HG03039 (cell line): ENCODE measurements at regions not wholly inside any gene's neighbourhood (a gene's known extent, or its start where the extent isn't known, plus 50 kb on each side); places are given as distances from the start of the nearest gene placed in this dataset.
"Not testable (repeated sequence)": the region's sequence is repeated elsewhere in the genome, so short reads cannot be mapped to it uniquely, and the experiment has no call there.

ENCODE experiments used
- ATAC-seq: cut with Tn5 transposase; IDR thresholded peaks from one replicate; pipeline ENCODE4 v1.9.1; 2021; ENCODE audit warnings: mild to moderate bottlenecking, moderate library complexity; ENCODE audit not compliant: unreplicated experiment

DNA sequence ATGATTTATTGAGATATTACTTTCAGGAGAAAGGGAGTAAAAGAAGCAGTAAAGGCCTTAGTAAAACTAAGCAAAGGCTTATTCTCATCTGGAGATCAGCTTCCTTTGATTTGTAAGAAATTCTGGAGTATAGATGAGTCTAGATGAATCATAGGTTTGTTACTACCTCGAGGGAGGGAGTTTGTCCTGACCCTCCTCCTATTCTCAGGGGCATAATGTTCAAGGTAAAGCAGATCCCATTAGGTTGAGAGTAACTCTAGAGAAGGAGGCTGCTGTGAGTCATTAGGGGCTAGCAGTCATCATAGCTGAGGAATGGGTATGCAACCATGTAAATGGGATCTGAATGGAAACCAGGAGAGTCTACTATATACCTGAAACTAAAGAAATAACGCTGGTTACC, 155.5 kb upstream of the MOCS2 start:
- no peak for ATAC-seq

DNA sequence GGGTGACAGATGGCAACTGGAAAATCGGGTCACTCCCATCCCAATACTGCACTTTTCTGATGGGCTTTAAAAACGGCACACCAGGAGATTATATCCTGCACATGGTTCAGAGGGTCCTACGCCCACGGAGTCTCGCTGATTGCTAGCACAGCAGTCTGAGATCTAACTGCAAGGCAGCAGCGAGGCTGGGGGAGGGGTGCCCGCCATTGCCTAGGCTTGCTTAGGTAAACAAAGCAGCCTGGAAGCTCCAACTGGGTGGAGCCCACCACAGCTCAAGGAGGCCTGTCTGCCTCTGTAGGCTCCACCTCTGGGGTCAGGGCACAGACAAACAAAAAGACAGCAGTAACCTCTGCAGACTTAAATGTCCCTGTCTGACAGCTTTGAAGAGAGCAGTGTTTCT, 158.7 kb upstream of the MOCS2 start:
- ATAC-seq, result not testable (repeated sequence)

DNA sequence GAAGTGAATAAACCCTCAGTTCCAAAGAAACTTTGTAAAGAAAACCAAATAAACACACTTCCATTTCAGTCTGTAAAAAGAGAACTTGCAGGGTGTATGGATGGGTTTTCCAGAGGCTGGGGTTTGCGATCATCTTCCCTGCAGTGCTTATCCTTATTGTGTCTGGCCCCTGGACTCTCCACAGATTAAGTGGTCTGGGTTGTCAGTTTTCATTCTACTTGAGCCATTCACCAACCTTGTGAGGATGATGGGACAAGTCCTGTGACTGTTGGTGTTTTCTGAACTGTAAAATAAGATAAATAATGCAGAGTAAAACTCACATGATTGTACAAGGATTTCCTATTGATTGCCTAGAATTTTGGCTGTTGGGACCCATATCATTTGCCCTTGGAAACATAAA, 166.1 kb upstream of the MOCS2 start:
- ATAC-seq, result no peak

DNA sequence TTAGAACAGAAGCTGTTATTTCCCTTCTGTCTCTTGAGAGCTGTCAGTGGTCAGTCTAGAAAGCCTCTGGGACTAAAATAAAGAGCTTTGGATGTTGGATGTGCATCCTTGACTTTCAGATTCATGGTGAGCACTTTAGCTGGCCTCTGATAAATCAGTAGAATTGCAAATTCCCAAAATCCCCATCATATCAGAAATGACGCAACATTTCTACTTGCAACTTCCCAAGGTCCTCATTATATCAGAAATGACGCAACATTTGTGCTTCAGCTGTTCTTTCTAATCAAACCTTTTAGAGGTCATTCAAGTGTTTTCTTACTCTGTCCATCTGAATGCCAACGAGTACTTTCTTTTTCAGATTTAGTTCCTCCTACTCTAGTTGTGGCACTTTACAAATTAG, 167.3 kb upstream of the MOCS2 start:
- ATAC-seq, result no peak

DNA sequence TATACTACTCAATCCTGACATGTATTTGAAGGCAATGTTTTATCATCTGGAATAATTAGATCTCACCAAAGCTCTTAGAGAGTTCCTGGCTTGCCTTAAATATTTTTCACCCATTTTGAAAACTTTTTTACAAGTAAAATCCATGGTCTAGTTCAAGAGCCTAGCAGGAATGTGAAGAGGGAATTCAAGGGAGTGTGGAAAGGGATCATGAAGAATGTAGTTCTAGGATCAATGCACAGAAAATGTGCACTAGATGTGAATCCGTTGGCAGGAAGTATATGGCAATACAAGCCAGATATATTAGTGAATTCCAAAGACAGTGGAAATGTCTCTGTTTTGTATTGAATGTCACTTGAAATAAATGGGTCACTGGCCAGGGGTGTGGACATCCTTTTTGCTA, 167.9 kb upstream of the MOCS2 start:
- ATAC-seq, result no peak

DNA sequence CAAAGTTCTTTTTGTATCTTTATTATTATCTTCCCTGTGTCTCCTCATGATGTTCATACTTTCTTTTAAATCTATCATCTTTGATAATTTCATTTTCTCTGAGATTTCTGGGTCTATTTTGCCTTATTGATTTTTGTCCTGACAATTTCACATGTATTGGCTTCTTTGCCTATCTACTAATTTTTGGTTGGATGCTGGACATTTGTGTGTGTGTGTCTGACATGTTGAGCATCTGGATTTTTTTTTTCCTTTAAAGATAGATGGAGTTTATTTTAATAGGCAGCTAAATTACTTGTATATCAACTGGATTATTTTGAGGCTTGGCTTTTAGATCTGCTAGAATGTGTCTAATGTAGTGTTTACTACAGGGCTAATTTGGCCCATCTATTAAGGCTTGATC, 178.0 kb upstream of the MOCS2 start:
- ATAC-seq, result no peak

DNA sequence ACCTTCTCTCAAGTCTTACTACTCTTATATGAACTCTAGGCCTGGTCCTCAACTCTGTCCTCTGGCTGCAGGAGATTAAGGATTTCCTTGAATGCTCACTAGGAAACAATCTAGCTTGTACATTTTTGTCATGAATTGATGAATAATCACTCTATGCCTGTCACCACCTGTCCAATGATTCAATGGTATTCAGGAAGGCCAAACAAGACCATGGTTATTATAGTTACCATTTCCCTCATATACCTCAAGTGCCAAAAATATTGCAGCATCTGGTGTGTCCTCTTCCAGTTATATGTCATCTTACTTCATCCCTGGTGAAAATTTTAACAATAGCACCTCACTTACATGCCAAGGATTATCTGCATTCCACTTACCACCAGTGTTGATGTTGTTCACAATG, 179.0 kb upstream of the MOCS2 start:
- ATAC-seq, result no peak

DNA sequence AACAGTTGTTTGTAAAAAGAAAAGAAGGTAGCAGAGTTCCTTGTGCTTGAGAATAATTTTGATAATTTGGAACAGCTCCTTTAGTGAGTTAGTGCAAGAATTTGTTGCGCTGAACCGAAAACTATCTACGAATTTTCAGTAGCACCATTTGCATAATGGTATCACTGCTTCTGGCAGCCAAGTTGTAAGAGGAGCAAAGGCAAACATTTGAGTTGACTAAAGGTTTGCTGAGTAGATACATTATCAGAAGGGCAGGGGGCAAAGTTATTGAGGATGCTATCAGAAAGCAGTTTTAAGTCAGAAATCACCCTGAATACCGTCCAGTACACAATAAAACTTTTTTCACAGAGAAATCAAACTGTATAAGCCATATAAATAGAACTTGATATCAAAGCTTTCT, 181.5 kb upstream of the MOCS2 start:
- ATAC-seq, result no peak

DNA sequence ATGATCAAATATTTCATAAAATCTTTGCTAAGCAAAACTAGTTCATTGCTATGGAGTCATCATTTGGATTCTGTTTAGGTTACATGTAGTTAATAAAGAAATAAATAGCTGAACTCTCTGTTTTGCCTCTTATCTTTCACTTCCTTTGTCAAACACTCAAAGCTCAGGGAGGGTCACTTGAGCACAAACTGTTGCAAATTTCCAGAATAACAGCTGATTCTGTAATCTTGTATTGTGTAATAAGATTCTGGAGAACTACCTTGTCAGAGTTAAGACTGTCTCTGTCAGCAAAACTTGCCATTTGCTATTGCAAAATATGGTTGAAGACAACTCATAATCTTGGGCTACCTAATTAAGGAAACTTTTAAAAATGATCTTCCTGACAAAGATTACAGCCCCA, 182.0 kb upstream of the MOCS2 start:
- no peak for ATAC-seq

DNA sequence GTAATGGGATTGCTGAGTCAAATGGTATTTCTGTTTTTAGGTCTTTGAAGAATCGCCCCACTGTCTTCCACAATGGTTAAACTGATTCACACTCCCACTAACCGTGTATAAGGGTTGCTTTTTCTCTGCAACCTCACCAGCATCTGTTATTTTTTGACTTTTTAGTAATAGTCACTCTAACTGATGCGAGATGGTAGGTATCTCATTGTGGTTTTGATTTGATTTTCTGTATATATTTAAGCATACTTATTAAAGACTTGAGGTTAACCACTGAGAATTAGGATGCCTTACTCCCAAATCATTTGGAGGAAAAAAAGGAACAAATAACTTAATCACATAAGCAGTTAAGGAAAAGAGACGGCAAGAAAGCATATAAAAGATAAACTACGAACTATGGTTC, 181.6 kb upstream of the FST start:
- no peak for ATAC-seq

DNA sequence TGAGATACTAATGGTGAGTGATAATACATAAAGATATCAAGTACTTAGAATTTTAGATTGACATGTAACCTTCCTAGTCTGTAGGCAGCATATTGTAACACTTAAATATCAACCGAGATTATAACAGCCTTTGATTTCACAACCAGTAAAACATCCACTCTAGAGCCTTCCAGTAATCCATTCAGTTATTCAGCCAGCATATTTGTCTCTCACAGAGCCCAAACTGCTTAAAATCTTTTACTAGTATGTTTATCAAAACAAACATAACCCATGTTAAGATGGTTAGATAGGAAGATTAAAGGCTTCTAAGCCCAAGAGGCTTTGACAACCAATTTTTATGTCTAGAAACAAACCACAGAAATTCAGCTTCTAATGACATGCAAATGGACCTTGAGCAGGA, 177.9 kb upstream of the FST start:
- no peak for ATAC-seq

DNA sequence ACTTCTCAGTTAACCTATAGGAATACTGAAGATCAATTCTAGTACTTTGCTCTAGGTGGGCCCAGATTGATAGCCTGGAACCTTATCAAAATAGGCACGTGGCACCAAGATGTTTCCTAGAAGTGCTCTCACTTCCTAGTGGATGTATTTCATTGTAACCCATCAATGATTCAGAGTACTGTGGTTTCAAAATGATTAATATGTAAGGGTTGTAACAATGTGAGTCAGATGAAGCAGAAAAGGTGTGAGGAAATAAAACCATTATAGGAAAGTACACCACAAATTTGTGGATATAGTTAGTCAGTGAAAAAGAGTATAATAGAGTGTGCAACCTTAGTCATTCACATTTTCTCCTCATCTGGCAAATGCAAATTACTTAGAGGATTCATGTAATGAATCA, 177.3 kb upstream of the FST start:
- ATAC-seq, result no peak

DNA sequence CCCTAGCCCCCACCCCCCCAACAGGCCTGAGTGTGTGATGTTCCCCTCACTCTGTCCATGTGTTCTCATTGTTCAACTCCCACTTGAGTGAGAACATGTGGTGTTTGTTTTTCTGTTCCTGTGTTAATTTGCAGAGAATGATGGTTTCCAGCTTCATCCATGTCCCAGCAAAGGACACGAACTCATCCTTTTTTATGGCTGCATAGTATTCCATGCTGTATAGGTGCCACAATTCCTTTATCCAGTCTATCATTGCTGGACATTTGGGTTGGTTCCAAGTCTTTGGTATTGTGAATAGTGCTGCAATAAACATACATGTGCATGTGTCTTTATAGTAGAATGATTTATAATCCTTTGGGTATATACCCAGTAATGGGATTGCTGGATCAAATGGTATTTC, 175.1 kb upstream of the FST start:
- not testable (repeated sequence) for ATAC-seq

DNA sequence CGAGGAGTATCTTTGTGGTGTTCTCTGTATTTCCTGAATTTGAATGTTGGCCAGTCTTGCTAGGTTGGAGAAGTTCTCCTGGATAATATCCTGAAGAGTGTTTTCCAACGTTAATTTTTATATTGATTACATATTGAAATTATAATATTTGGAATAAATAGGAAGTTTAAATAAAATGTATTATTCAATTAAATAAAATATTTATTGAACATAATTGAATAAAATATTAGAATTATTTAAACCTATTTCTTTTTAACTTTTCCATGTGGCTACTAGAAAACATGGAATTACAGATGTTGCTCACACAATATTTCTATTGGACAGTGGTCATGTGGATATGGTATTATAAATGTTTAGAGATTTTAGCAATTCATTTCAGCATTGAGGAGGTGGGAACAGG, 170.8 kb upstream of the FST start:
- no peak for ATAC-seq

DNA sequence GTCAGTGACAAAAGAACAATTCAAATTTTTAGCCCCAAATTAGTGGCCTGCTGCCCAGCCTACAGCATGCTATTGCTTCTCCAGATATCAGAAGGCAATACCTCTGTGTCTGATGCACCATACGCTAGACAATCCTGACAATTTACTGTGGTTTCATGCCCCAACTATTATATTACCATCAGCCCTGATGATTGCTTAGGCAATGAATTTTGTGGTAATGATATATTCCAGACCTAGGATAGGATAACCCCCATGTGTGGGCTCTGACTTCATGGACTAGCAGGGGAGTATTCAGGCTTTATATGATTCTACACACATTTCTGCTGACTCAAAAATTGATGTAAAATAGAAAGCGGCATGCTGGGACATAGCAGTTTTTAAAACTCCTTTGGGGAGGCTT, 168.7 kb upstream of the FST start:
- ATAC-seq, result no peak

DNA sequence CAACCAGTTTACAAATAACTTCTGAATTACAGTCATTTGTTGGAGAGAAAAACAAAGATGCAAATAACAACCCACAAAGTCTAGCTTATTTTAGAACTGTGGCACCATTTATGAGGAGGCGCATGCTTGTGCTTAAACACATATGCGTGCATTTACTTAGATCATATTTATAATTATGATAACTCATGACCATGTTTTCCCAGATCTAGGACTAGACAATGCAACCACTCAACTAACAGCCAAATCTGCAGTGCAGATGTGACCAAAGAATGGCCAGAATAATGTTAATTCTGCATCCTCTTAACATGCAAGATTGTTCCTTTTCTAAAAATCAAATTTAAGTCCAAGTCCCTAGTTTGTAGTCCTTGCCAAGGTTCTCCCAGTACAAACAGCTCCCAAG, 167.3 kb upstream of the FST start:
- ATAC-seq, result no peak

DNA sequence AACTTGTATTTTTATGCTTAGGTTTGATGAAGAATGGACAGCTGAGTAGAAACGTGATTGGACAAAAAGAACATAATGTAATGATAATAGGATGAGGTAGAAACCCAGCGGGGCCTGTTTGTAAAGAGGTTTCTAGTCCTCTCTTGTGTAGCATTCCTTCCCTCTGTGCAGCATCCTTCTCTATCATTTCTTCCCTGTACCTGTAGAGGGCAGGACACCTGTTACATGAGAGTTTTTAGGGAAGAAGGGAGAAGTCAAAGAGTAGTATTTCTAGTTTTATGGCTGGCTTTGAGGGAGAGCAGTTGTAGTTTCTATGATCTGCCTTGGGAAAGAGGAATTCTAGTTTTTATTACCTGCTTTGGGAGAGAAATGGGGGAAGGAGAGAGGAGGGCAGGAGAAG, 162.1 kb upstream of the FST start:
- no peak for ATAC-seq

DNA sequence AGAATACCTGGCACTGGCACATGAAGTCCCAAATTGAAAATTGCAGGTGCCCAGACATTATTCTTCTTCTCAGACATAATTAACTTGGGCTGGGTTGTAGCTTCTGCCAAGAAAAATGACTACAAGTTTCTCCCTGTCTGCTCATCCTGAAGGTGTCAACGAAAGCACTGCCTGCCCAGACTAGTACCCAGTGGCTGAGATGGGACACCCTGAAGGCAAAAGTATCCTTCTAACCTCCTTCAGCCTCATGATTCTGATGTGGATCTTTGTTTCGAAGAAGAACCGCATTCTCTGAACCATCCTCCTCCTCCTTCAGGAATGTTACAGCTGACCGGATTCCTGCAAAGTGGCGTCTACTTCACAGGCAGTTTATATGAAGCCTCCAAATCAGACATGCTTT, 161.1 kb upstream of the FST start:
- ATAC-seq, result no peak

DNA sequence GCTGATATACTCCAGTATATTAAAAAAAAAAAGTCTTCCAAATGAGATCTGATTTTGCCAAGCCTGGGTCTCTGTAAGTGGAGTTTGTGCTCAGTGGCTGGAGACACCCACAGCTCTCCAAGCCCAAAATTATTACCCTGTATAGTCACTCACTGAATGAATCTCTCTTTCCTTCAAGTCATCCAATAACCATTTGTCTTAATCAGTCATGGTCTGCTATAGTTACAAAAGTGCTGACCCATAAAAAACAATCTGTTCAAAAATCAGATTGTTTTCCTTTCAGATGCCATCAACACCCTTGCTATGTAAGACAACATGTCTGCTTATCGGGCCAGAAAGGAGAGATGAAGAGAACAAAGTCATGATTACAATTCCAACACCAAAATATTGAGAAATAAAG, 159.4 kb upstream of the FST start:
- no peak for ATAC-seq

DNA sequence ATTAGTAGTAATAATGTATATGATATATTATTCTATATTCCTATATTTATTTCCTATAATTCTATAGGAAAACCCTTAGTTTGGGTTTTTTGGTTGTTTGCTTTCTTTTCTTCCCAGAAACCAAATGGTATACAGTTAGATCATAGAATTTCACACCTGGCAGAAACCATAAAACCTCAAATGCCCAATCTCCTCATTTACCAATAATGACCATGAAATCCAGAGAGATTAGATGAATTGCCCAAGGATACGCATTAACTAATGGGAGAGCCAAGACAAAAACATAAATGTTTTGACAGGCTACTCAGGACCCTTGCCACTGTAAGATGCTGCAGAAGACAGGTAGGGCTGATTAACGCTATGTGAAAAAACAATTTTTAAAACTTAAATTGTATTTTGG, 158.7 kb upstream of the FST start:
- no peak for ATAC-seq

DNA sequence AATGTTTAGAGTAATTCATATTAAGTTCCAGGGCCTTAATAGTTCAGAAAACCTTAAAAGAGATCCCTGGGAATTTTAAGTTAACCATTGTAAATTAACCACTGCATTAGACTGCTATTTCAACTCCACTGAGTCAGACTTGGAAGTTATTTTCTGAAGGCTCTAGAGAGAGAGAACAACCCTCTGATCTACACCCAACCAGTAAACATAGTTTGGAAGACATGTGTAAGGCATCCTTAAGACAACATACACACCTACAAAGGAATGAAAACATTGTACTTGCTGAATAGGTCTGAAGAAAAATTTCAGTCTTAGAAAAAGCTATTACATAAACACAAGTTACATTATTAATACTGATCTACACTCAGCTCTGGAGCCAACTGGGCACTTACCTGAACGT, 158.2 kb upstream of the FST start:
- ATAC-seq, result no peak

DNA sequence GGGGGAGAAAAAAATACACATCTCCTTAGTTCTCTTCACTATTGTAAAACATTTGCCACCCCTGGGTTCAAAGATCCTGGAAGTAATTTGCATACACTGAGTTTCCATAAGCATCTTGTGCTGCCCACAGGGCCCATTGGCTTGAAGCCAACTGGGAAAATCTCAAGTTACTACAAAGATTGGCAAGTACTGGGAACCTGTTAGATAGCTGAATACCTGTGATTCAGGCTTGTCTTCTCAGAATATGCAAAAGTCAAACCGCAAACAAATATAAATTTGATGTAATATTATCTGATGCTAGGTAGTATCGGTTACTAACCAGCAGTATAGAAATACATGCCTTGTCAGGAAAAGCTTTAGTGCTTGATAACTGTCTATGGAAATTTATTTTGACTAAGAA, 156.9 kb upstream of the FST start:
- ATAC-seq, result no peak

DNA sequence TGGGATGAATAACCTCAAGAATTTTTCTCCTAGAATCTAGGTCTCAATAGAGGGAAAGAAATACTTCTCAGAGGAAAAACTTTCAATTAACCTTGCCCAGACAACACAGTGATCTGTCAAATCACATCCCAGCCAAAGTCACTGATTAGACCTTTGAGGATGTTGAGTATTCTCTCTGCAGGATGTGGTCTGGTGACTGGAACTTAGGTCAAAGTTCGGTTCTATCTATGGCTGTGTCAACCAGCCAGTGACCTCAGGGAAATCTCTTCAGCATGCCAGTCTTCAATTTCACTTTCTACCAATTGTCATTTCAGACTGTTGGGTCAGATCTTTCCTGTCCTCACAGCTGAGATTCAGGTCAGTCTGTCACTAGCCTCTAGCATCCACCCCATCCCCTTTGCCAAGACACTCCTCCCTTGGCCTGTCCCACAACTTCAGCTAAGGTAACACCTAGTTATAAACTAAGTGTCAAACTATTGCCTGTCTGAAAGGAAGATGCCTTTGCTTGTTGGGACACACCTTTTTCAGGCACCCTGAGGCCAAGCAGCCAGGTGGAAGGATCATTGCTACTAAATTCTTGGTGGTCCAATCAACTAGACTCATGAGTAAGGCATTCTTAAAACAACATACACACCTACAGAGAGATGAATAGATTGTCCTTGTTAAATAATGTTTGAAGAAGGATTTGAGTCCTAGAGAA, 156.3 kb upstream of the FST start:
- ATAC-seq, result no peak
